Activated CD4-positive, alpha-beta T cell treated with anti-CD3 and anti-CD28 coated beads for 24 hours (primary cell): ENCODE measurements at regions not wholly inside any gene's neighbourhood (a gene's known extent, or its start where the extent isn't known, plus 50 kb on each side); places are given as distances from the start of the nearest gene placed in this dataset.

Experiments
- DNase-seq, 2 donors: peaks; one replicate each; pipeline ENCODE4 v3.0.0-alpha.2; 2020; ENCODE audit warnings: low read depth in 2 of 2

- DNase-seq: no peak
Measured at GRCh38 chr1:23615423-23615822, 56.1 kb upstream of the ID3 start.

DNA sequence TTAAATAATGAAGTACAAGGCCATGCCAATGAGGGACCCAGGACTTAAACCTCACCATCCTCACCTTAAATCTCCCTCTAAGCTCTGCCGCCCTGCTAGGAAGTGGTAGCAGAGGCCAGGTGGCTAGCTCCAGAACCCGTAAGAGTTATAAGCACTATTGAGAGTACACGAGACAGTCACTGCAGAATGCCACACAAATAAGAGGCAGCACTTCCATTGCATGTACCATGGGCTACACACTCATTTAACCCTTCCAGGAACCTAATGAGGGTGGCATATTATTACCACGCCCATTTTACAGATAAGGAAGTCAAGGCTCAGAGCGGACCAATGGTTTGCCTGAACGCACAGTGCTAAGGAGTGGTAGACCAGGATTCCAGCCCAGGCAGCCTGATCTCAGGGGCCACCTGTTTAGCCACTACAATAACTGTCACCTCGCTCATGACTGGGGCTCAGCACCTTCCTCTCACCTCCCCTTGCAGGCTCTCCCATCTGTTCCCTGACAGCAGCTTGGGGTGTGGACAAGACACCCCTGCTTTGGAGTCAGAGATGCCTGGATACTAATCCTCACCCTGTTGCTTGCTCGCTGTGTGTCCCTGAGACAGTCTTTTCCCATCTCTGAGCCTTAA, 54.8 kb upstream of the ID3 start:
- no peak for DNase-seq

DNA sequence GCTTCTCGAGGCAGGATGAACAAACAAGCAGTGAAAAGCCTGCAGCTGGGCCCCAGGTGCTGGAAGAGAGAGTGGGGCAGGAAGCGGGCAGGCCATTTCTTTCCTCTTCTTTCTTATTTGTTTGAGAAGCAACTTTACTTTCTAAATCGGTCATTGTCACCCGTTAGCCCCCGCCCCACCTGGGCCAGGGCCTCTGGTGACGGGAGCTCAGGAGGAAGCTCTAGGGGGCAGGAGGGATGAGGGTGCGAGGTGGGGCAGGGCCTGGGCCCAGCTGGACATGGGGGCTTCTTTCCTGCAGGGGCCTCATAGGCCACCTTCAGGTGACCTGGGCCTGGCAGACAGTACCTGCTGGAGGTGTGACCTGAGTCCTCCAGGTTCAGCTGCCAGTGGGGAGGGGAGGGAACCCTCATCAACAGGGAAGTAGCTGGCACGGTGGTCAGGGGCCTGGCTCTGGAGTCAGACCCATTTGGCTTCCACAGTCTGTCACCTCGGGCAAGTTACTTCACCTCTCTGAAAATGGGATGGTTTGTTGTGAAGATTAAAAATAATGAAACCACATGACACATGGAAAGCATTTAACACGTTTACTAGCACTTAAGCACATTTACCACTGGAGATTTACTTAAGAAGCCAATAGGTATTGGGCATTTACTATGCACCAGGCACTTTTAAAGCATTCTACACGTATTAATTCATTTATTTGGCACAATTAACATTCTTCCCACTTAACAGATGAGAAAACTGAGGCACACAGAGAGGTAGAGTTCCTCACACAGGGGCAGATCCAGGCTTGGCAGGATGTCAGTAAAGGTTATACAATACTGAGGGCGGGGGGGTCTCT, 54.1 kb upstream of the ID3 start:
- DNase-seq: no peak

- no peak for DNase-seq
Measured at GRCh38 chr1:23611601-23612327, 52.5 kb upstream of the ID3 start.

- no peak for DNase-seq
Measured at GRCh38 chr1:23610677-23611076, 51.4 kb upstream of the ID3 start.

DNA sequence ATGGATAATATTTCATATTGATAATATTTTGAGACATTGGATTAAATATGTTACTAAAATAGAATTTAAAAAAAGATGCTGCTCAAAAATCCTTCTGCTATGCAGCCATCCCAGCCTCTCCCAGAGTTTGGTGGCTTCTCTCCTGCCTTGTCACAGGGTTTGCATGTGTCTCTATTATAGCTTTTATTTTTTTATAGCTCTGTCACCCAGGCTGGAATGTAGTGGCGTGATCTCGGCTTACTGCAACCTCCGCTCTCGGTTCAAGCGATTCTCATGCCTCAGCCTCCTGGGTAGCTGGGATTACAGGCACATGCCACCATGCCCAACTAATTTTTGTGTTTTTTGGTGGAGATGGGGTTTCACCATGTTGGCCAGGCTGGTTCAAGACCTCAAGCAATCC, 50.7 kb upstream of the ID3 start:
- no peak for DNase-seq
